ELF-1 (cell line): ENCODE measurements at regions not wholly inside any gene's neighbourhood (a gene's known extent, or its start where the extent isn't known, plus 50 kb on each side); places are given as distances from the start of the nearest gene placed in this dataset.

Experiments used
- DNase-seq: peaks from one replicate; pipeline ENCODE4 v3.0.0-alpha.2; 2016; ENCODE audit warnings: low read depth, low spot score

GRCh38 chr13:88074794-88075510, 403.8 kb downstream of the SLITRK5 start:
- no peak for DNase-seq

DNA sequence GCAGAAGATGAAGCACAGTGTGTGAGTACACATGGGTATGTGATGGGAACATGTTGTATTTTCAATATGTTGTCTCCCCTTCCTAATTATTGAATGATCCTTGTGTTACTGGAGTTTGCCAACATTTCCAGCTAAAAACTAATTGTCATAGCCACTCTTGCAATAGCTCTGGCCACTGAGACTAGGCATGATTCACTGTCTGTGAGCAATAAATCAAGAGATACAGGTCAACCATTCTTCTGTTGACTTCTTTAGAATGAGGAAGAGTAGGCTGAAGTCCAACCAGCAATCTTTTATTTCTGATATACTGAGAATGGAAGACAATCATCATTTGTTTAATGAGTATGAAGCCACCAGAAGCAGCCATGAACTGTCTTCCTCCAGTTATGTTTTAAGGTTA, 413.9 kb downstream of the SLITRK5 start:
- DNase-seq, result no peak

DNA sequence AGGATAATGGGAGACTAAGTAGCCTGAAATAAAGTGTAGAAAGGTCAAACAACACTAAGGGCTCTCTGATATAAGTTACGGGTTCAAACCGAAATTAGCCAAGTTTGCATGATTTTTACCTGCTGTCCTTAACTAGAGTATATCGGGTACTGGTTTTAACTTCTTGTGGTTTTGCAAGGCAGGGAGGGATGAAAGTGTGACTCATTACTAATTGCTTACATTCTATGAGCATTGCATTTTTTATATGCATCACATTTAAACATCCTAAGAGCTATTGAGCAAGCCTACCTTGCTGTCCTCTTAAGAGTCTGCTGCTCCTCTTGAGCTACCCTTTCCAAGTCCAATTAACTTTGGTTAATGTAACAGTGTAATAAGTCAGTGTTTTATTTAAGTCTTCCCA, 415.4 kb downstream of the SLITRK5 start:
- no peak for DNase-seq

GRCh38 chr13:88097541-88097940, 426.4 kb downstream of the SLITRK5 start:
- no peak for DNase-seq

- no peak for DNase-seq
Observed at GRCh38 chr13:88103824-88104223, 432.7 kb downstream of the SLITRK5 start.

DNA sequence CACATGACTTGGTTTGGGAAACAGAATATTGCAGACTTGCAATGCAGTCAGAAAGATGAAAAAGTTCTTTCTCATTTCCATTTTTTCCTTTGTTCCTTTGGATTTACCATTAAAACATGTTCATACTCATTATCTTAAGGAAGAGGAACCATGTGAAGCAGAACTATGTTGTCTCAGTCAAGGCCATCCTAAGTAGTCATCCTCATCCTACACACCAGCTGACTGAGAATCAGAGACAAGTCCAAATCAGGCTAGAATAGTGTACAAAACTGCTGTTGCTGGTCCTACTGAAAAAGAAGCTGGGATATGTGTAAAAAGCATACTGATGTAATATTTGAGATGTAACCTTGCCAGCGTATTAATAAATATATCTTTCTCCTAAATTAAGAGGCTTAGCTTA, 433.4 kb downstream of the SLITRK5 start:
- DNase-seq, result no peak

DNA sequence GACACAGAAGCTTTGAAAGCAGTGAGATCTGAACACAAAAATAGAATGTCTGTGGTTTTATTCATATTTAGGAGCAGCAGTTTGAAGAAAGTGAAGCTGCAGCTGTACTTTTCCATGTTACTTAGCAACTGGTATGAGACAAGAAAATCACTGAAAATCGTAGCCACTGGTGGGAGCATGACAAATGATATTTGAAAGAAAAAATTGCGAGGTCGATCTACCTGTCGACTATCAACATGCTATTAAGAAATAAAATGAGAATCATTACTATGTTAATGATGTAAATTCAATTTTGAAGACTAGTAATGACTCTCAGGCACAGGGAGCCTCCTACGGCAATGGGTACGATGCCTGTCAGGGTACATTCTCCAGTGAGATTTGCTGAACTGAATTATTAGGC, 436.4 kb downstream of the SLITRK5 start:
- DNase-seq, result no peak

DNA sequence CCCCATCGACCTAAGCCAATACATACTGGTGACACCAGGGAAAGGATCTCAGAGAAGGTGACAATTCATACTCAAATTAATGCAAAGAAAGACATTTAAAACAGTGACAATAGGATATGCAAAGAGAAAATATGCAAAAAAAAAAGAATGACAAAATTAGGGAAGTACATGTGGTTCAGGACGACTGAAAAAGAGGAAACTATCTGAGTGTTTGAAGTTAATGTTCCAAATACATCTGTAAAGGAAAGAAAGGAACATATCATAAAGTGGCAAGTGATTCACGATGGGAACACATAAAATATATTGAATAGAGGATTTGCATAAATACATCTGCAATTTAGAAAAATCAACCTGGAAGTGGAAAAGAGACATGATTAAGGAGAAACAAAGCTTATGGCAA, 441.4 kb downstream of the SLITRK5 start:
- DNase-seq, result no peak

- no peak for DNase-seq
Observed at GRCh38 chr13:88115976-88116375, 444.8 kb downstream of the SLITRK5 start.

- DNase-seq, result no peak
Observed at GRCh38 chr13:88118952-88119351, 447.8 kb downstream of the SLITRK5 start.

- no peak for DNase-seq
Observed at GRCh38 chr13:88124142-88124541, 453.0 kb downstream of the SLITRK5 start.

GRCh38 chr13:88125055-88125454, 453.9 kb downstream of the SLITRK5 start:
- no peak for DNase-seq

DNA sequence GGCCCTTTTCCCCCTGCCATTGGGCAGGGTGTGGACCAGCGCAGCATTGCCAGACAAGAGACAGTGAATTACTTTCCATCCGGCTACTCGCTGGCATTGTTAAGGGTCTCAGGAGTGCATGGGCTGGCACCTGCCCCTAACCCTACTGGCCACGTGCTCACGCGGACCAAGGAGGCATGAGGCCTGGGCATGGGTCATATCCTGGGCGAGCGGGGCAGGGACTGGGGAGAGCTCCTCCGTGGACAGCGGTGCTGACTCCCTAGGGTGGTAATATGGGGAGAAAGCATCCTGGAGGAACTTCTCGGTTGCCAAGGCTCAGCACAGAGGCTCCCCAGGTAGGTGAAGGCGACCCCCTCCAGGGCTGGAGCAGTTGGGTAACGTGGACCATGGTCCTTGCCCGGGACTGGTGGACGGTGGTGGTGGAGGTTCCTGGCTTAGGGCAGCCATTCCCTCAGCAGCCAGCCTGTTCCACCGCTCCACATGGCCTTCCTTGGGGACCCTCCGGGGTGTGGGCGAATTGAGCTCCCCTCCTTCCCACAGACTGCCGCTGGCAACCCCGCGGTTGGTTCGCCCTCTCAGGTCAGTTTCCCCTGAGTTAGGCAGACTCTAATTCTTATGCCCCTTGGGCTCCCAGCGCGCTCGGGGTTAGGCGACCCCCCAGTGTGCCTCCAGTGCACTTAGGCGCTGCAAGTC, 465.1 kb downstream of the SLITRK5 start:
- DNase-seq, result no peak

DNA sequence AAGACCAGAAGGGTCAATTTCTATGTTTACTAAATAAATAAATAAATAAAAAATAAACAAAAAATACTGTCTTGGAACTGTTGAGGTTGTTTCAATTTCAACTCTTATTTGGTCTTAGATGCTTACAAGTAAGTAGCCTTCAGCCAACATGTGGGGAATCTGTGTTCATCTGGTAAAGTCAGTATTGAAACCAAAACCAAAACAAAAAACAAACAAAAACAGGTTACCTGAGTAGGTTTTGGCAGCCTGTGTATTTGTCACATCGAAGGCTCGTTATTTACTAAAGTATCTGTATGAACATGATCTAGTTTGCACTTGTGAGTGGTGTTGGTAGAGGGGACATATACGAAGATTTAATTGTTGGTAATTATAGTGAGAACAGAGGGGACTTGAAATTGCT, 471.5 kb downstream of the SLITRK5 start:
- DNase-seq, result no peak

DNA sequence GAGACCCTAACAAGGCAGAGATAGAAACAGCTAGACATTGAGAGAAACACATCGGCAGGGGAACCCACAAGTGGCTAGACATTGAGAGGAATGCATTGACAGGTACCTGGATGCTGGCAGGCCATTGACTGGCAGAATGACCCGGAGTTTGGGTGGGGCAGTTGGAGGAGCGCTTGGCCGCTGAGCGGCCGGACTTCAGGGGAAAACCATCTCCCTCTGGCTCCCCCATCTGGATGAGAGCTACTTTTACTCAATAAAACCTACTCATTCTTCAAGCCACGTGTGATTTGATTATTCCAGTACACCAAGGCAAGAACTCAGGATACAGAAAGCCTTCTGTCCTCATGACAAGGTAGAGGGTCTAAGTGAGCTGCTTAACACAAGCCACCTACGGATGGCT, 473.4 kb downstream of the SLITRK5 start:
- no peak for DNase-seq

DNA sequence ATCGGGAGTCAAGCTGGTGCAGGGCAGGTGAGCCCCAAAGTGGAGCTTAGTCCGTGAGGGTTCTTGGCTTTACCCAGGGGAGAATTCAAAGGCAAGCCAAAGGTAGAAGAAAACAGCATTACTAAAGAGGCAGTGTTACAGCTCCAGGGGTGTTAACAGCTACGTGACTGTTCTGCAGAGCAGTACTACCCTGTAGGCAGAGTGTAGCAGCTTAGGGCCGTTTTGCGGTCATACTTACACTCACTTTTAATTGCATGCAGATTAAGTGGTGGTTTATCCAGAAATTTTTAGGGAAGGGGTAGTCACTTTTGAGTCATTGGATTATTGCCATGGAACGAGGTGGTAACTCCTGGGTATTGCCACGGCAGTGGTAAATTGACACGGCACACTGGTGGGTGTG, 482.2 kb downstream of the SLITRK5 start:
- no peak for DNase-seq

DNA sequence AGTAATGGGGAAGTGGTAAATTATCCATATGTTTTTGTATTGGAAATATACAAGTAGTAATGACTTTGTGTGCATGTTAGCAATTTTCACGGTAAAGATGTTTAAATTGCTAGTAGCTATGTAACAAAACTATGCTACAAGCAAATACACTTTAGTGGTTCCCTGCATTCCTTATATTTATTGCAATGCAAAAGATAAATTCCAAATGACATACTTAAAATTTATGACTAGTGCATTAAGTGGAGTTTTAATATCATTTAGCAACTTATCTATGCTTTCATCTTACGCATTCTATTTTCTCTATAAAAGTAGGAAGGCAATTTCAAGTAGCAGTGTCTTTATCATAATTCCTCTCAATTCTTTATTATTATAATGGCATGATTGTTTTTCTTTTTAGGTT, 482.8 kb downstream of the SLITRK5 start:
- no peak for DNase-seq

- no peak for DNase-seq
Observed at GRCh38 chr13:88162076-88162702, 491.0 kb downstream of the SLITRK5 start.

DNA sequence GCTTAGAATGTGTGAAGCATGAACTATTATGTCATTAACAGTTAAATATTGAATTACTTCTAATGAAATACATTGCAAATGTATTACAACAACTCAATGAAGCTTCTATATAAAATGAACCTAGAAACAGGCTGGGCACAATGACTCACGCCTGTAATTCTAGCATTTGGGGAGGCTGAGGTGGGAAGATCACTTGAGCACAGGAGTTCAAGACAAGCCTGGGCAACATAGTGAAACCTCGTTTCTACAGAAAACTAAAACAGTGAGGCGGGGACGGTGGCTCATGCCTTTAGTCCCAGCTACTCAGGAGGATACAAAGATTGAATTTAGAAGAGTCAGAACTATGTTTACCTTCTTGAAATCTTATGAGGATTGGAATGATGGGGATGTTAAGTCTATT, 505.1 kb downstream of the SLITRK5 start:
- DNase-seq, result no peak

- no peak for DNase-seq
Observed at GRCh38 chr13:88183440-88183839, 512.3 kb downstream of the SLITRK5 start.

GRCh38 chr13:88188986-88189385, 517.8 kb downstream of the SLITRK5 start:
- DNase-seq, result no peak

GRCh38 chr13:88189728-88190127, 518.6 kb downstream of the SLITRK5 start:
- no peak for DNase-seq

DNA sequence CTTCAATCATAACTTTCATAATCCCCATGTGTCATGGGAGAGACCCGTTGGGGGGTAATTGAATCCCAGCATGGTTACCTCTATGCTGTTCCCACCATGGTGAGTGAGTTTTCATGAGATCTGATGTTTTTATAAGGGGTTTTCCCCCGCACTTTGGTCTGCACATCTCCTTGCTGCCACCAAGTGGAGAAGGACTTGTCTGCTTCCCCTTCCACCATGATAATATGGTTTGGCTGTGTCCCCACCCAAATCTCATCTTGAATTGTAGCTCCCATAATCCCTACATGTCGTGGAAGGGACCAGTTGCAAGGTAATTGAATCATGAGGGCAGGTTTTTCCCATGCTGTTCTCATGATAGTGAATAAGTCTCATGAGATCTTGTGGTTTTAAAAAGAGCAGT, 524.9 kb downstream of the SLITRK5 start:
- no peak for DNase-seq
